Liver (tissue), 8 donors: ENCODE measurements at regions not wholly inside any gene's neighbourhood (a gene's known extent, or its start where the extent isn't known, plus 50 kb on each side); places are given as distances from the start of the nearest gene placed in this dataset.

ENCODE experiments used
- DNase-seq: peaks from one replicate; pipeline ENCODE4 v3.0.0-alpha.2; 2017; ENCODE audit warnings: low spot score
- H3K27ac ChIP-seq, 2 donors: one replicate each; pipeline ENCODE4 v1.7.0; 2013; ENCODE audit warnings: inconsistent platforms in 2 of 2, low read length in 2 of 2, control low read depth in 1 of 2, low read depth in 1 of 2, mild to moderate bottlenecking in 1 of 2
- H3K27me3 ChIP-seq, 4 donors: one replicate each; pipeline versions ENCODE4 v1.6.1 to v1.7.0; 2013; ENCODE audit warnings: low read length in 3 of 4, inconsistent platforms in 1 of 4, mild to moderate bottlenecking in 1 of 4, moderate library complexity in 1 of 4; ENCODE audit not compliant: control insufficient read depth in 4 of 4, insufficient read depth in 4 of 4
- H3K36me3 ChIP-seq, 4 donors: one replicate each; pipeline versions ENCODE4 v1.6.1 to v1.7.0; 2013; ENCODE audit warnings: low read length in 3 of 4, mild to moderate bottlenecking in 3 of 4, low read depth in 1 of 4, moderate library complexity in 1 of 4; ENCODE audit not compliant: control insufficient read depth in 4 of 4, insufficient read depth in 3 of 4
- H3K4me1 ChIP-seq, 4 donors: one replicate each; pipeline versions ENCODE4 v1.6.1 to v1.7.0; 2013; ENCODE audit warnings: low read length in 3 of 4, mild to moderate bottlenecking in 3 of 4, moderate library complexity in 1 of 4; ENCODE audit not compliant: control insufficient read depth in 4 of 4, insufficient read depth in 4 of 4
- H3K4me3 ChIP-seq, 3 donors: one replicate each; pipeline versions ENCODE4 v1.6.1 to v1.7.0; 2013; ENCODE audit warnings: low read length in 3 of 3, control low read depth in 1 of 3, low read depth in 1 of 3, mild to moderate bottlenecking in 1 of 3
- H3K9ac ChIP-seq, 2 donors: one replicate each; pipeline ENCODE4 v1.7.0; 2013; ENCODE audit warnings: low read length in 2 of 2, mild to moderate bottlenecking in 2 of 2, moderate library complexity in 2 of 2, control low read depth in 1 of 2, low read depth in 1 of 2
- H3K9me3 ChIP-seq, 4 donors: one replicate each; pipeline versions ENCODE4 v1.6.1 to v1.7.0; 2013; ENCODE audit warnings: low read length in 3 of 4; ENCODE audit not compliant: control insufficient read depth in 4 of 4
- EGR1 ChIP-seq, 2 donors: IDR thresholded peaks; 2 replicates each; pipeline ENCODE4 v1.6.1; 2016 to 2018; ENCODE audit warnings: antibody characterized with exemption in 2 of 2, low read depth in 2 of 2
- FOXA1 ChIP-seq: IDR thresholded peaks from 2 replicates; pipeline ENCODE4 v1.6.1; 2016; ENCODE audit warnings: antibody characterized with exemption
- FOXA2 ChIP-seq: IDR thresholded peaks from 2 replicates; pipeline ENCODE4 v1.6.1; 2016; ENCODE audit warnings: antibody characterized with exemption
- GABPA ChIP-seq, 2 donors: IDR thresholded peaks in 1 of 2; conservative IDR thresholded peaks in 1 of 2; 2 replicates each; pipeline ENCODE4 v1.6.1; 2016; ENCODE audit warnings: antibody characterized with exemption in 2 of 2, mild to moderate bottlenecking in 1 of 2, moderate library complexity in 1 of 2
- HNF4G ChIP-seq: IDR thresholded peaks from 2 replicates; pipeline ENCODE4 v1.6.1; 2016; ENCODE audit warnings: antibody characterized with exemption
- JUND ChIP-seq, 2 donors: IDR thresholded peaks; 2 replicates each; pipeline ENCODE4 v1.6.1; 2016; ENCODE audit warnings: antibody characterized with exemption in 2 of 2
- NR2F2 ChIP-seq: IDR thresholded peaks from 2 replicates; pipeline ENCODE4 v1.6.1; 2016; ENCODE audit warnings: antibody characterized with exemption
- RAD21 ChIP-seq, 2 donors: IDR thresholded peaks; 2 replicates each; pipeline ENCODE4 v1.6.1; 2016; ENCODE audit warnings: antibody characterized with exemption in 2 of 2, mild to moderate bottlenecking in 2 of 2
- RXRA ChIP-seq, 2 donors: IDR thresholded peaks; 2 replicates each; pipeline ENCODE4 v1.6.1; 2017 to 2018; ENCODE audit warnings: antibody characterized with exemption in 2 of 2, mild to moderate bottlenecking in 1 of 2
- SP1 ChIP-seq: IDR thresholded peaks from 2 replicates; pipeline ENCODE4 v1.6.1; 2018; ENCODE audit warnings: antibody characterized with exemption, mild to moderate bottlenecking
- TAF1 ChIP-seq: conservative IDR thresholded peaks from 2 replicates; pipeline ENCODE4 v1.6.1; 2016; ENCODE audit warnings: antibody characterized with exemption, mild to moderate bottlenecking
- WGBS: extraction: QIAGEN DNeasy Blood & Tissue Kit; methylation state at CpG from one replicate; pipeline ENCODE4 v1.1.7; 2013; 5-methylcytosine and 5-hydroxymethylcytosine counted together
- TF ChIP-seq, protein P1 (sequence below): IDR thresholded peaks from 2 replicates; pipeline ENCODE4 v1.6.1; 2016; ENCODE audit warnings: antibody characterized with exemption, mild to moderate bottlenecking
- TF ChIP-seq, protein P2 (sequence below): fragments of 150-350 bp; IDR thresholded peaks from 2 replicates; pipeline ENCODE4 v1.5.1; 2017; ENCODE audit warnings: improper control_type of control experiment, low read depth, low read length; ENCODE audit not compliant: missing input control
- donor health status: healthy.
- donor health status: healthy.
- donor health status: healthy.
- donor health status: healthy.
- donor health status: healthy.

DNA sequence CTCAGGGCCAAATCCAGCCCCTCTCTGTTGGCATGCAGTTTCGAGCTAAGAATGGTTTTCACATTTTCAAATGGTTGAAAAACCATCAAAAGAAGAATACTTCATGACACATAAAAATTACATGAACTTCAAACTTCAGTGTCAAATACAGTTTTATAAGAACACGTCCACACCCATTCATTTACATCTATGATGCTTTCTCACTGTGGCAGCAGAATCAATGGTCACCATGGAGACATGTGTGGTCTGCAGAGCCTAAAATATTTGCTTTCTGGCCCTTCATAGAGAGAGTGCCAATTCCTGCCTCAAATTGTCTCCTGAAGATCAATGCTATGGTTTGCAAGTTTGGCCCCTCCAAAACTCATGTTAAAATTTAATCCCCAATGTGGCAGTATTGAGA, 405.8 kb downstream of the OCA2 start:
- Histone ChIP-seq H3K9me3 (no peaks in the 10 kb centered on the region), H3K27me3 (no peaks in the 10 kb centered on the region), H3K27ac (no peak overlapping the region), H3K4me3 (no peak overlapping the region), H3K36me3 (no peaks in the 10 kb centered on the region), H3K4me1 (no peaks in the 10 kb centered on the region), H3K9ac (no peak overlapping the region)
- TF ChIP-seq SP1 (no peak), EGR1 (IDR thresholded peaks at IDR 0.05; ENCODE audit: low read depth in 2 of 2) (no peak), RXRA (IDR thresholded peaks at IDR 0.05) (no peak), NR2F2 (no peak), FOXA1 (no peak), RAD21 (IDR thresholded peaks at IDR 0.05) (no peak), JUND (IDR thresholded peaks at IDR 0.05) (no peak)
- DNase-seq = no peak
- 60% methylated on average over 2 of the region's 2 CpGs for WGBS

DNA sequence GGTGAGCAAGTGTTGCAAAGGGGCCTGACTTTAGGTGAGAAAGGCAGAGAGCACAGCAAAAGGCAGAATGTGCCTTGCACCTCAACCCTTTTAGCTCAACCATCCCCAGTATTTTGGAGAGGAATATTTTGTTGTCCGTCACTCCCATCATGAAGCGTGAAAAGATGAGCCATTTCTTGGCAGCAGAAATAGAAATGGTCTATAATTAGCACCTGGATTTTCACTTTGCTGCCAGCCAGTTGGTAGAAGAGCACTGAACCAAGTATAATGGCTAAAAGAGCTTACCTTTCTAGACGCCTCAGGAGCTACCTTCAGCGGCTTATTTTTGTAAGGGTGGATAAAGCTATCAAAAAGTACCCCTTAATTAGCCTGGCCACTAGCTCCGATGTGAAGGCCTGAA, 406.7 kb downstream of the OCA2 start:
- TF ChIP-seq GABPA (IDR thresholded peaks at IDR 0.05 in 1 of 2, conservative IDR thresholded peaks at IDR 0.05 in 1 of 2) (no peak), FOXA2 (no peak), HNF4G (no peak), NR2F2 (no peak), EGR1 (IDR thresholded peaks at IDR 0.05; ENCODE audit: low read depth in 2 of 2) (no peak), FOXA1 (no peak)
- TF ChIP-seq, protein P1, sequence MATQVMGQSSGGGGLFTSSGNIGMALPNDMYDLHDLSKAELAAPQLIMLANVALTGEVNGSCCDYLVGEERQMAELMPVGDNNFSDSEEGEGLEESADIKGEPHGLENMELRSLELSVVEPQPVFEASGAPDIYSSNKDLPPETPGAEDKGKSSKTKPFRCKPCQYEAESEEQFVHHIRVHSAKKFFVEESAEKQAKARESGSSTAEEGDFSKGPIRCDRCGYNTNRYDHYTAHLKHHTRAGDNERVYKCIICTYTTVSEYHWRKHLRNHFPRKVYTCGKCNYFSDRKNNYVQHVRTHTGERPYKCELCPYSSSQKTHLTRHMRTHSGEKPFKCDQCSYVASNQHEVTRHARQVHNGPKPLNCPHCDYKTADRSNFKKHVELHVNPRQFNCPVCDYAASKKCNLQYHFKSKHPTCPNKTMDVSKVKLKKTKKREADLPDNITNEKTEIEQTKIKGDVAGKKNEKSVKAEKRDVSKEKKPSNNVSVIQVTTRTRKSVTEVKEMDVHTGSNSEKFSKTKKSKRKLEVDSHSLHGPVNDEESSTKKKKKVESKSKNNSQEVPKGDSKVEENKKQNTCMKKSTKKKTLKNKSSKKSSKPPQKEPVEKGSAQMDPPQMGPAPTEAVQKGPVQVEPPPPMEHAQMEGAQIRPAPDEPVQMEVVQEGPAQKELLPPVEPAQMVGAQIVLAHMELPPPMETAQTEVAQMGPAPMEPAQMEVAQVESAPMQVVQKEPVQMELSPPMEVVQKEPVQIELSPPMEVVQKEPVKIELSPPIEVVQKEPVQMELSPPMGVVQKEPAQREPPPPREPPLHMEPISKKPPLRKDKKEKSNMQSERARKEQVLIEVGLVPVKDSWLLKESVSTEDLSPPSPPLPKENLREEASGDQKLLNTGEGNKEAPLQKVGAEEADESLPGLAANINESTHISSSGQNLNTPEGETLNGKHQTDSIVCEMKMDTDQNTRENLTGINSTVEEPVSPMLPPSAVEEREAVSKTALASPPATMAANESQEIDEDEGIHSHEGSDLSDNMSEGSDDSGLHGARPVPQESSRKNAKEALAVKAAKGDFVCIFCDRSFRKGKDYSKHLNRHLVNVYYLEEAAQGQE = no peak
- TF ChIP-seq, protein P2, sequence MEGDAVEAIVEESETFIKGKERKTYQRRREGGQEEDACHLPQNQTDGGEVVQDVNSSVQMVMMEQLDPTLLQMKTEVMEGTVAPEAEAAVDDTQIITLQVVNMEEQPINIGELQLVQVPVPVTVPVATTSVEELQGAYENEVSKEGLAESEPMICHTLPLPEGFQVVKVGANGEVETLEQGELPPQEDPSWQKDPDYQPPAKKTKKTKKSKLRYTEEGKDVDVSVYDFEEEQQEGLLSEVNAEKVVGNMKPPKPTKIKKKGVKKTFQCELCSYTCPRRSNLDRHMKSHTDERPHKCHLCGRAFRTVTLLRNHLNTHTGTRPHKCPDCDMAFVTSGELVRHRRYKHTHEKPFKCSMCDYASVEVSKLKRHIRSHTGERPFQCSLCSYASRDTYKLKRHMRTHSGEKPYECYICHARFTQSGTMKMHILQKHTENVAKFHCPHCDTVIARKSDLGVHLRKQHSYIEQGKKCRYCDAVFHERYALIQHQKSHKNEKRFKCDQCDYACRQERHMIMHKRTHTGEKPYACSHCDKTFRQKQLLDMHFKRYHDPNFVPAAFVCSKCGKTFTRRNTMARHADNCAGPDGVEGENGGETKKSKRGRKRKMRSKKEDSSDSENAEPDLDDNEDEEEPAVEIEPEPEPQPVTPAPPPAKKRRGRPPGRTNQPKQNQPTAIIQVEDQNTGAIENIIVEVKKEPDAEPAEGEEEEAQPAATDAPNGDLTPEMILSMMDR = no peak
- no peak overlapping the region for H3K9ac ChIP-seq
- H3K27ac ChIP-seq = no peak overlapping the region
- no peak overlapping the region for H3K4me3 ChIP-seq
- no peaks in the 10 kb centered on the region for H3K36me3 ChIP-seq
- 88% methylated on average over 5 of the region's 5 CpGs for WGBS
- no peak for DNase-seq
- no peaks in the 10 kb centered on the region for H3K9me3 ChIP-seq
- no peaks in the 10 kb centered on the region for H3K4me1 ChIP-seq
- H3K27me3 ChIP-seq = no peaks in the 10 kb centered on the region

DNA sequence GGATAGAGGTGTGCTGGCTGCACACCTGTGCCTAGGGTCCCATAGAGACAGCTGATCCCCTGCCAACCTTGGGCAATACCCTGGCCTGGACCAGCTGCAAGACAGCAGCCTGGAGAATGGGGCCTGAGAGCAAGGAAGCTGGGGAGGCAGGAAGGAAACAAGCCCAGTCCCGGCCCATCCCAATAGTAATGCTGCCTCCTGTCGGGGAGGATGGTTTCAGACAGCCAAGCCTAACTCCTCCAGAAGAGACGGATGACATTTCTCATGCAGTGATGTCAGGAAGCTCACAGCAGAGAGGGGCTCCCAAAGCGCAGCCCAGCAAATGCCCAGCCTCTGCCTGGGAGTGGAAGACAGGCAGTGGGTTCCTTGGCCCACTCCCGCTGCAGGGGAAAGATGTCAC, 408.8 kb downstream of the OCA2 start:
- TF ChIP-seq GABPA (IDR thresholded peaks at IDR 0.05 in 1 of 2, conservative IDR thresholded peaks at IDR 0.05 in 1 of 2) (no peak), RAD21 (IDR thresholded peaks at IDR 0.05) (peak in 1 of 2 donors; percentile 6), TAF1 (no peak), SP1 (no peak), EGR1 (IDR thresholded peaks at IDR 0.05; ENCODE audit: low read depth in 2 of 2) (no peak), JUND (IDR thresholded peaks at IDR 0.05) (no peak), NR2F2 (no peak)
- TF ChIP-seq, protein P1 = no peak
- no peaks in the 10 kb centered on the region for H3K4me1 ChIP-seq
- H3K9me3 ChIP-seq = no peaks in the 10 kb centered on the region
- no peak overlapping the region for H3K9ac ChIP-seq
- DNase-seq = no peak
- H3K27ac ChIP-seq = no peak overlapping the region
- H3K36me3 ChIP-seq = no peaks in the 10 kb centered on the region
- no peak overlapping the region for H3K4me3 ChIP-seq
- WGBS = 67% methylated on average over 5 of the region's 5 CpGs
- no peaks in the 10 kb centered on the region for H3K27me3 ChIP-seq
